ENCODE measurements at regions not wholly inside any gene's neighbourhood (a gene's known extent, or its start where the extent isn't known, plus 50 kb on each side); places are given as distances from the start of the nearest gene placed in this dataset.

DNA sequence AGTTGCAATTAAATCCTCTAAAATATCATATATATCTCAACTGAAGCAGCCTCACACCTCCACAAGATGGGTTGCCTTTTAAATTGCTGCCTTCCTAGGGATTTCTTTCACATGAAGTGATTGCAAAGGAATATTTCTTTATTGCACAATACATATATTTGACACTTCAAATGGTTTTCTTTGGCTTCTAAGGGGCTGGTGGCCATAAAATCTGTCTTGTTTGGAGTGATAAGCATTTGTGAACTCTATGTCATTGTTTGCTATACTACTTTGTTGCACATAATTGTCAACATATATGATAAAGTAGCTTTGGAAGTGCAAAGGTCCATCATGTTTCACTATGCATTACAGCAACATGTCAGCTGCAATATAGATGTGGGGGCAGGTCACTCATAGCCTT, 2380.9 kb downstream of the PCDH9 start:
- TF ChIP-seq EZH2 (IDR thresholded peaks at IDR 0.05) (no peak), POLR2AphosphoS5 (IDR thresholded peaks at IDR 0.05; ENCODE audit: borderline replicate concordance, low read depth, low read length) (no peak)
